ENCODE measurements at regions not wholly inside any gene's neighbourhood (a gene's known extent, or its start where the extent isn't known, plus 50 kb on each side); places are given as distances from the start of the nearest gene placed in this dataset.
"Not testable (repeated sequence)": the region's sequence is repeated elsewhere in the genome, so short reads cannot be mapped to it uniquely, and the experiment has no call there.

DNA sequence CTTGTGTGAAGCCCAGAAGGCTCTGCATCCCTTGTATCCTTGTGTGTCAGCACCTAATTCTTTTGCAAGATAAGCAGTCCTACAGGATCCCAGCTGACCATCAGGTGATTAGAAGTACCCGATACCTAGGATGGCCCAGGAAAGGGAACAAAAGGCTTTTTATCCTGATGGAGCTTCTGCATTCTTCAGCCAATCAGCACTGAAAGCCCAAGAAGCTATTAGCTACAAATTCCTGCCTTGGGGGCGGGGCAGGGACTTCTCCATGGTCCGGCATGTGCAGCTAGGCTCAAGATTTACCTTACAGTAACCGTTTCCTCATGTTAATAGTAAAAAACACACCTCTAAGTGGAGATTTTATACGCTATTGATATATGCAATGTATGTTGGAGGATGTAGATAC is 264.6 kb upstream of the THUMPD2 start:
- no peak for DNase-seq

DNA sequence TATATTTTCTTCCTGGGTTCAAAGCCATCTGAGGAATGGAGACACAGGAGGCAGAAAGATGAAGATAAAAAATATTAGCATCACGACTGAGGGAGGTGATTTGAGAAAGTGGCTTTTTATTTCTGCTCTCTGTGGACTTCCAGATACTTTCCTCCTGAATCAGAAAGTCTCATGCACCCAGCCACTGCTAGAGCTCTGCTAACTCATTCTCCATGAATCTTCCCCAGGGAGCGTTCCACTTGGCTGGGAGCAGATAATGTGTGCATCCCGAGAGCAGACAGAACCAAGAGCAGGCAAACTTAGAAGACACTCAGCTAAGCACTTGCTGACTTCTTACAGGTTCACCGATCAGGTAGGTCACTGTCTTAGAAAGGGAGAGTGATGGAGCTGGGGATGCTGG is 264.1 kb upstream of the THUMPD2 start:
- no peak for DNase-seq

DNA sequence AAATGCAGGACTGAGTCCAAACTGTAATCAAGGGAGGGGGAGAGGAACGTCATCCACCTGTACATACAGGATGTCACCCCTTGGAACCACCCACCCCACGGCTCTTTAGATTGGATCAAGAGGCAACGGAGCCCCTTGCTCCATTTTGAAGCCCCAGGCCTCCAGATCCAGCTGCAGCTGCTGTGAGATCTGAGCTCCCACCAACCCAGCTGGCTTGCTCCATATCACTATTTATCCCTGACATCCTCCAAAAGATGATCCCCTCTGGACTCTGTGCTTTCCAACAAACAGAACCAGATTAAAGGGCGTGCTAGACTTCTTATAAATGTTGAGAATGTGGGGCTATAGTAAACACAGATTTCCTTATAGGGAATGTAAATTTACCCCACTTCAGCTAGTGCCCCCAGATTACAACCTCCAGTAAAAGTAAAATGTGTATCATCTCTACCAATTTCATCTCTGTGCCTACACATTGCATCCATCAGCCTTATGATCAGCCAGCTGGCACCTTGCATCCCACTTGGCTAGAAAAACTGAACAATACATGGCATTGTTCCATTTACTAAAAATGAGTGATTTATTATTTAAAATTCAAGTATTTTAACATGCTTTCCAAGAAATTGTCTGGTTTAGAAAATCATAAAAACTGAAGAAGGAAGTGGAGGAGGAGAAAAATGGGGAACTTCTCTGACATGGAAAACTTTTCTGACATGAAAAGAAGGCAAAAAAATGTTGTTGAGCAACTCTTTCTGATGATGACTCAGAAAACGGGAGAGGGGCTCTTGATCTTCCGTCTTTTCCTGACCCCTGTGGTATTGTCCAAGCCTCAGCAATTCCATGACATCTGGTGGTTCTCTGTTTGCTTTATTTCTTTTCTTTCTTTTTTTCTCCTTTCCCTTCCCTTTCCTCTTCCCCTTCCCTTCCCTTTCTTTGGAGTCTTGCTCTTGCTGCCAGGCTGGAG is 262.6 kb upstream of the THUMPD2 start:
- no peak for DNase-seq

DNA sequence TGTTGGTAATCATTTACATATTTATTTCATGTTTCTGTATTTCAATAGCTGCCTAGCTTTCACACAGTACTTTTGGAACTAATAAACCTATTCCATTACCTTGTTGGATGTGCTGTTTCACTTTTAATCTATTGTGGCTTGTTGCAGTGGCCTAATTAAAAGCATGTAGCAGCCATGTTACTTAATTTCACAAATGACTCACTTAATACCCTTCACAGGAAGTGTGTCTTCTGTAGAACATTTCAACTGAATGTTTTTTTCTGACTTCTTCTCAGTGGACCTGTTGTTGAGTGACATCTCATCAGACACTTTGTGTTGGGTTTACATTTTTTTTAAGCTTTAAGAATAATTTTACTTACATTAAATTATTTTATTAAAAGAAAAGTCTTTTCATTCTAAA is 260.5 kb upstream of the THUMPD2 start:
- no peak for DNase-seq

DNA sequence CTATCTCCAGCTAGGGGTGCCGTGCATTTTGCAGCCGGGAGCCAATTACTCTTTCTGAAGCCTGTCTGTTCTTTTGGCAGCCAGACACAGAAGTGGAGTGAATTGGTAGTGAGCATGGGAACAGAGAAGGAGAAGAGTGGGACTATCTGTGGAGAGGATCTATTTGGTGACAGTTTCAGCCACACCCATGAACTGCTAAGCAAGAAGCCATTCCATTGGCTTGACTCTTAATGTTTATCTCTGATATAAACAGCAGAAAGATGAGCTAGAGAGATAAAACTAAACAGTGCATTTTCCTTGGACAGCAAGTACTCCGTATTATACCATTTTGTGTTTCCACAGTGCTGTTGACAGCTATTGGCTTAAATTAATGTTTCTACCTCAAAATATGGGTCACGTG is 259.6 kb upstream of the THUMPD2 start:
- DNase-seq: no peak

DNA sequence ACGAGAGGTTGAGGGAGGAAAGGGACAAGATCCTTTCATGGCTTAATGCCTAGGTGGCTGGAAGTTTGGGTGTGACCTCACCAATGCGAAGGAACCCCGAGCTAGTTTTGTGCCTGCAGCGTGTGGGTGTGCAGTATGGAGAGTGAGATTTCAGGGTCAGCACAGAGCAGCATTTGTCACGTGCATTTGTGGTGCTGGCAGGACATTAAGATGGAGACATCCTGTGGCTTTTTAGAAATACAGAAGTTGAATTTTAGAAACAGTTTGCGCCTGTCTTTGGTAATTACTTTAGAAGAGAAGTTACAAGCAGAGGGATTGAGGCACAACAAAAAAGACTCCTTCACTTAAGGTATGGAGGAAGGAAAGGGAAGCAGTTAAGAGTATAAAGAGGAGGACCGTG is 258.2 kb upstream of the THUMPD2 start:
- no peak for DNase-seq

DNA sequence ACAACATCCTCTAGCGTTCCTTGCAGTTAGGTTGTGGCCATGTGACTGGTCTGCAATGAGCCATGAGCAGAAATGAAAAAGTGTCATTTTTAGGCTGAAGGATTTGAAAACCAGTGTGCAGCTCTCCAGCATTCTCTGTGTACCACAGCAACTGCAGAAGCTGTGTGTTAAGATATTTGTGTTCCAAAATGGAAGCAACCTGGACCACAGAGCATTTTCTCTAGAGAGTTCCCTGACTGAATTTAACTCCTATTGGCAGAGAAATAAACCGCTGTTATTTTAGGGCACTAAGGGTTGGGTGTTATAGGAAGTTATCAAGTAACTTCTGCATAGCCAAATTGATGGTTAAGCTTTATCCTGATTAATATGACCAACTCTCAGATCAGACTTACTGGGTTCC is 257.2 kb upstream of the THUMPD2 start:
- no peak for DNase-seq

DNA sequence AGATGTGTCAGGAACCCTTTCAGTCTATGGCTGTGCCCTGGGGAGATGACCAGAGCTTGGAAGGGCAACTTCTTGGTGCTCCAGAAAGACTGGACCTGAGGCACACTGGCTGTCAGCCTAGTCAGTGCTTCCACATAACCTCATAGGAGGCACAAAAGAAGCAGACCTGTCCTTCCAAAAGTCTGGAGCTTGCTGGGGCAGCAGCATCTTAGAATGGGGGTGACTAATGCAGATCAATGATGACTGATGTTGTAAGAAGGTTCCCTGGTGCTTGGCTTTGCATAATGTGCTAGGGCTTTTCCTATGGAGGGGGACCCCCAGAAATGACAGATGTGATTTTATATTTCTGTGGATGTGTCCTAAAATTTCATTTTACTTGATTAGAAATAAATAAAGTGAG is 255.7 kb upstream of the THUMPD2 start:
- no peak for DNase-seq

DNA sequence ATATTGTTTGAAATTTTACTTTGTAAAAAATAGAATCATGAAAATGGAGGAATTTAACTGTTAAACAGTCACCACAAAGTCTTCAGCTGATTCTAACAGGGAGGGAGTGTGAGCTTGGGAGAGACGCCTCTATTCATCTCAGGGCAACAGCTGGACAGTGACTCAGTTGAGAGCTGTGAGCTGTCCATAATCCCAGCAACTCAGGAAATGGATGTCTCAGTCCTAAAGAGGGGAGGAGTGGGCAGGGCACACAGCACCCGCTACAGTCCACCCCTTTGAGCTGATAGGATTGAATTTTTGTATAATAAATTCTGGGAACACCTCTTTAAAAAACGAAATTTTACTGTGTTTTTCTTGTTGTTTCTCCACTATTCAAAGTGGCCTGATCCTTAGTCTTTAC is 255.1 kb upstream of the THUMPD2 start:
- DNase-seq: no peak

DNA sequence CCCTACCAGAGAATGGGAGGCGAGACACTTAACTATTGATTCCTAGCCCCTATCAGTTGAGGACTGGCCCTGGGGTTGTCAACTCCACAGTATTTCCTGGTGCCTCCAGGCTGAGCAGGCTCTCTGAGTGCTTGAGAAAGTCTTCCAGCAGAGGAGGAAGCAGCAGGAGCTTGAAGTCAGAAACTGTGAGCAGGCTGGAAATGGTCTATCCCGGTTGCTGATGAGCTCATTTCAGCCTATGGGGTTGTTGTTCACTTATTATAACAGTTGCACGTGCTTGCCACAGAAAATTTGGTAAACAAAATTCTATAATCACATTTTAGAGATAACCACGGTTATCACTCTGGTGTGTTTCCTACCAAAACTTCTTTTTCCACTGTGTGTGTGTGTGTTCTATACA is 254.7 kb upstream of the THUMPD2 start:
- DNase-seq: no peak

DNA sequence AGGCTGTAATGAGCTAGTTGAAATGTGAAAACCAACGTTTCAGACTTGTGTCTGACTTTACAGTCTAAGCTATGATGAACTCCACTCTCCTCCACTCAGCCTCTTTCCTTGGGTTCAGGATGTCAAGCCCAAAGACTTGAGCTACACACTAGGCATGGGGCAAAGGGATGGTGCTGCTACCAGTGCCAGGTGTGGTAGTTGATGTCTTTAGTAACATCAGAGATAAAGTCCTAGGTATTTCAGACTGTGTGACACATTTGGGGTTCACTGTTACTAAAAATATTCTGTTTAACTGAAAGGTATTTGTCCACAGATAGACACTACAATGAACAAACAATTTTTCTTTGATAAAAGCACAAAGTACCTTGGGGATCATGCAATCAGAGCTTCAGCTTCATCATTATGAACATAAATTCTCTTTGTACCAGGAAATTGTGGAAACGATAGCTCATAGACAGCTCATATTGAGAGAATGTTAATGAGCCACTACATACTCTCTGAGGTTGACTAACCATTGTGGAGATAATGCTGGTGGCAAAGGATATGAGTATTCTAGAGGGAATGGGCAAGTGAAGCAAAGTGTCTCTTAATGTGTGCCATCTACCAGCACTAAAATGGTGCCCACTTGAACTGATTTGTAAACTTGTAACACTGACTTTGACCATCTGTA is 253.7 kb upstream of the THUMPD2 start:
- no peak for DNase-seq

DNA sequence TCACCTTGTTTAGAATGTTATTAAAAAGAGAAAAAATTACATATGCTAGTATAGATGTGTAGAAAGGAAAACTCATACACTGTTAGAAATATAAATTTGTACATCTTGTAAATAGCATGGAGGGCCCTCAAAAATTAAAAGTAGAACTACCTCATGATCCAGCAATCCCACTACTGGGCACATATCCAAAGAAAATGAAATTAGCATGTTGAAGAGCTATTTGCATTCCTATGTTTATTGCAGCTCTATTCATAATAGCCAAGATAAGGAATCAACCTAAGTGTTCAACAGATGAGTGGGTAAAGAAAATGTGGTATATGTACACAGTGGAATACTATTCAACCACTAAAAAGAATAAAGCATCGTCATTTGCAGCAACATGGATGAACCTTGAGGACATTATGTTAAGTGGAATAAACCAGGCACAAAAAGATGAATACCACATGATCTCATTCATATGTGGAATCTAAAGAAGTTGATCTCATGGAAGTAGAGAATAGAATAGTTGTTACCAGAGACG is 251.5 kb upstream of the THUMPD2 start:
- no peak for DNase-seq

DNA sequence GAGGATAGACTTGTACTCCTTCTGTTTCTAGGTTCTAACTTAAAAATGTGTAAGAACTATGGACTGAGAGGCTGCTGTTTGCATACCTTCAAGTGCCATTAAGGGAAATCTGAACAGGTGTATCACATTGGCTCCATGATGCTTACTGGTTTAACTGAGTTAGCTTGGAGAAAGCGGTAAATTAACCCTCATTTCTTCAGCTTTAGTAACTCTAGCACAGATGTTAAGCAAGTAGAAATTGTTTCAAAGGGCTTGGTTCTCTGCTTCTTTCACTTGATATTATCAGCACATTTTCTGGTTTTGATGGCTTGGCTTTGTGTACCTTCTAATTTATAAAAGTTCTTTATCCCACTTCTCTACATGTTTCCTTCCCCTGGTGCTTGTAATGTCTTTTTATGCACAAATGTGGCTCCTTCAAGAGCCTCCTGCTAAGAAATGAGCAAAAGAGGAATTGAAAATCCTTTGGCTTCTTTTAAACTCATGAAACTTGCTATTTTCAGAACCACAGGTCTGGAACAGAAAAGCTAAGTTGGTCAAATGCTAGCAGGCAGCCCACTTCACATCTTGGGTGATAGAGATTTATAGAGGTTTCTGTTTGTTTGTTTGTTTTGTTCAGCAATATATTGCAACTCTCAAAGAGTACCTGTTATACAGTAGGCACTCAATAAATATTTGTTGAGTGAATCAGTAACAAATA is 249.9 kb upstream of the THUMPD2 start:
- no peak for DNase-seq

DNA sequence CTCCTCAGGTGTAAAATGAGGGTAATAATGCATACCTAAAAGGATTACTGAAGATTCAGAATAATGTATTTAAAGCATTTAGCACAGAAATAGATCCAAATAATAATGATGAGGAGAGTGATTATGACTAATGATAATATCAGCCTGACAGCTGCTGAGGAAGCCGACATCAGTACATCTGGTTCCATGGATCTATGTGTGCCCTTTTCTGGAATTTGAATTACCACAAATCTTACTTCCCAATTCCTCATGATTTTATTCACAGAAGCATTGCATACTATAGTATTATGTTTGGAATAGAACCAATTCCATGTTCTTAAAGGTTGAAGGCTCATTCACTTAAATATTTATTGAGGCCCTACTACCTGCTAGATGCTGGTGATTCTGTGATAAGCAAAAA is 248.9 kb upstream of the THUMPD2 start:
- DNase-seq: no peak

DNA sequence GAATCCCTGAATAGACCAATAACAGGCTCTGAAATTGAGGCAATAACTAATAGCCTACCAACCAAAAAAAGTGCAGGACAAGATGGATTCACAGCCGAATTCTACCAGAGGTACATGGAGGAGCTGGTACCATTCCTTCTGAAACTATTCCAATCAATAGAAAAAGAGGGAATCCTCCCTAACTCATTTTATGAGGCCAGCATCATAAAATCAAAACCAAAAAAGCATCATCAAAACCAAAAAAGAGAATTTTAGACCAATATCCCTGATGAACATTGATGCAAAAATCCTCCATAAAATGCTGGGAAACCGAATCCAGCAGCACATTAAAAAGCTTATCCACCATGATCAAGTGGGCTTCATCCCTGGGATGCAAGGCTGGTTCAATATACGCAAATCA is 246.2 kb upstream of the THUMPD2 start:
- not testable (repeated sequence) for DNase-seq

DNA sequence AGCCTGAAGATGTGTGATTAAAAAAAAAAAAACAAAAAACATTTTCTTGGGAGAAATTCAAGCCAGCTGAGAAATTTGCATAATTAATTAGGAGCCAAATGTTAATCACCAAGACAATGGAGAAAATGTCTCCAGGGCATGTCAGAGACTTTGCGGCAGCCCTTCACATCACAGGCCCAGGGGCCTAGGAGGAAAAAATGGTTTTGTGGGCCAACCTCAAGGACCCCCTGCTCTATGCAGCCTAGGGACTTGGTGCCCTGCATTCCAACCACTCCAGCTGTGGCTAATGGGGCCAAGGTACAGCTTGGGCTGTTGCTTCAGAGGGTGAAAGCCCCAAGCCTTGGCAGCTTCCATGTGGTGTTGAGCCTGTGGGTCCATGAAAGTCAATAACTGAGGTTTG is 241.9 kb upstream of the THUMPD2 start:
- DNase-seq: no peak

DNA sequence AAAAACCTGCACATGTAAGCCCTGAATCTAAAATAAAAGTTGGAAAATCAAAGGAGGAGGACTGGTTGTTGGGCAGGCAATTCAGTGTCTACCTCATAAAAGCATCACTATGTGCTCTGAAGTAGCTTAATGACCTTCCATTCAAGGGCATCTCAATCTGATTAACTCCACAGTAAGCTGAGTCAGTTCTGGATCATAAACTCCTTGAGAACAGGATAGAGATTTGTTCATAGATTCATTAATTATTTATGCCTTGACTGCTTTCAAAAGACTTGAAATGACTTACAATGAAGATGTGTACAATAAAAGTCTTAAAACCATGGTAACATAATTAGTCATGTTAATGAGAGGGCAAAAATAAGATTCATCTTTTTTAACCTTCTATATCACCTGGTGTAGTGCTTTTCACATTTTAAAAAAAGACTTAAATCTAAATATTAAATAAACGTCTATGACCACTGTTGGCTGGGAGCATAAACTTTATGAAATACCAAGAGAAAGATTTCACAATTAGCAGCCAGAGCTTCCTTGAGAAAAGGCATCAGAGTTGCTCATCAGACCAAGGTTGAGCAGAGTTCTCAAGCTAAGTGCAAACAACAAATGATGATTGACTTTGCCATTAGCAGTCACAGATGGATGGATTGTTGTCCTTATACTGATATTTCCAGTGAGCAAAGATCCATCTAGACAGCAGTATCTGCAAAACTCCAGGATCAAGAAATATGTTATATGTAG is 237.3 kb upstream of the THUMPD2 start:
- DNase-seq: no peak

DNA sequence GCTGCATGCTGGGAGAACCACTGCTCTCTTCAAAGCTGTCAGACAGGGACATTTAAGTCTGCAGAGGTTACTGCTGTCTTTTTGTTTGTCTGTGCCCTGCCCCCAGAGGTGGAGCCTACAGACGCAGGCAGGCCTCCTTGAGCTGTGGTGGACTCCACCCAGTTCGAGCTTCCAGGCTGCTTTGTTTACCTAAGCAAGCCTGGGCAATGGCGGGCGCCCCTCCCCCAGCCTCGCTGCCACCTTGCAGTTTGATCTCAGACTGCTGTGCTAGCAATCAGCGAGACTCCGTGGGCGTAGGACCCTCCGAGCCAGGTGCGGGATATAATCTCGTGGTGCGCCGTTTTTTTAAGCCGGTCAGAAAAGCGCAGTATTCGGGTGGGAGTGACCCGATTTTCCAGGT is 234.9 kb upstream of the THUMPD2 start:
- DNase-seq: not testable (repeated sequence)

DNA sequence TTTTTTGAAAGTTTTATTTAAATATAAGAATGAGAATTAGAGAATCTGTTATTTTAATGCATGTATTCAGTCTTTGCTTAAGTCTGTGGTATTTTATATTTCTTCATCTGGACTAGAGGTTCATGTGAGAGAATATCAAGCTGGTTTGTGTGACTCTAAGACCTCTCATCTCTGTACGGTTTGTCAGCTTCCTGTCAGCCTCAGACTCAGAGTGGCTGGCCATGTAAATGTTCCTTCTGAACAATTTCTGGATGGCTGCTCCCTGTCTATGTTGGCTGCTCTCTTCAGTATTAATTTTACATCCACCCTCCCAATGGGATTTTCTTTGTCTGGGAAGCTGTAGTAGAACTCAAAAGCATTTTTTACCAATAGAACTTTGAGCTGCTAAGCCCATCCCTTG is 225.3 kb upstream of the THUMPD2 start:
- DNase-seq: no peak

DNA sequence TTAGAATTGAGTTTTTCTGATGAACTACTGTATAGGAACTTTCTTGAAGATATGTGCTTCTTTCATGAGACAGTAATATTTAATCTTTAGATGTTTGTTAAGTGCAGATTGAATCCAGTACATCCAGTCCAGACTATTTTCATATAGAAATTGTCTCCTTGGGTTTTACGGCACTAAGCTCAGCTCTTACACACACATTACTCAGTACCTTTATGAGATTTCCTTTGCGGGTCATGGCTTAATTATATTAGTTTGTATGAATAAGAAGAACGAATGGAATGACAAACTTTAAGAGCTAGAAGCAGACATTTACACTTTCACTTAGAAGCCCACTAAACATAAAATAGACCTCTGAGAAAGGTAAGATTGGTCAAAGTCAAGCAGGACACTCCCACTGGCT is 223.3 kb upstream of the THUMPD2 start:
- no peak for DNase-seq

DNA sequence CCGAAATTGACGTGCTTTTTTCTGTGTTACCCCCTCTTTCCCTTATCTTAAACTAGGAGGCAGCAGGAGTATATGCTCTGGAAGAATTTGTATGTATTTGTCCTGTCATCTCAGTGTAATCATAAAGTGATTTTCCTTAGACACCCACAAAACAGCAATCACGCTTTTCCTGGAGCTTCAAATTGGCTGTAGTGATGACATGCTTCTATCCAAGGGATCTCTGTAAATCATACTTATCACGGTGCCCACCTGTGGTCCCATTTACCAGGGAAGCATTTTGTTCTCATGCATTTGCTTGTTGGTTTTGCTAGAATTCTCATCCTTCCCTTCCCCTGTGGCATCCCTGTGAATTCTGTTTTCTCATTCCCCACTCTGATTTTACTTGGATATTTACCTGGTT is 220.8 kb upstream of the THUMPD2 start:
- DNase-seq: no peak

DNA sequence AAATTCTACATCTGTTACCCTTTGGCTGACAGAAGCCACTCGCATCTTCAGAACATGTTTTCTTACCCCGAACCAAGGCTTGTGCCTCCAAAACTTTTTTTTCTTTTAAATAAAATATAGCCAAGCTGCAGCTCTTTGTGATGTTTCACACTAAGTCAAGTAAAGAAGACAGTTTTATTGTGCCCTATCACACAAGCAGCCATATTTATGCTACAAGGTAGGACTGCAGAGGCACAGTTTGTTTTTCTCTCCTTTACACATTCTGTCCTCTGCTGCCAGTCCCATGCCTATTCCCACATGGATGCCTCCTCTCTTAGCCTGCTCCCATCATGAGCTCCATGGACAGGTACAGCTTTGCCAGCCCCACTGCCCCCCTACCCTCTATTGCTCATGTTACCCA is 219.6 kb upstream of the THUMPD2 start:
- DNase-seq: no peak

DNA sequence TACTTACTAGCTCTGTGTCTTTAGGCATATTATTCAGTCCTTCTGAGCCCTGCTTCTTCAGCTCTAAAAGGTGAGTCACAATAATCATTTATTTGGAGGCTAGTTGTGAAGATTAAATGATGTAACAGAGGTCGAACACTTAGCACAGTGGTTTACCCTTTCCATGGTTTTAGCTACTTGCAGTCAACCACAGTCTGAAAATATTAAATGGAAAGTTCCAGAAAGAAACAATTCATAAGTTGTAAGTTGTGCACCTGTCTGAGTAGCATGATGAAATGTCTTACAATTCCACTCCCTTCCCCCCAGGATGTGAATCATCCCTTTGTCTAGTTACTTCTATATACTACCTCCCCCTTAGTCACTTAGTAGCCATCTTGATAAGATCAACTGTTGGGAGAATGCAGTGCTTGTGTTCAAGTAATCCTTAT is 217.6 kb upstream of the THUMPD2 start:
- no peak for DNase-seq
